HCT116 (cell line): ENCODE measurements at regions not wholly inside any gene's neighbourhood (a gene's known extent, or its start where the extent isn't known, plus 50 kb on each side); places are given as distances from the start of the nearest gene placed in this dataset.

Experiments used
- ATAC-seq: fragments of 200-7000 bp; cut with Tn5 transposase; 2 replicates; pipeline ENCODE4 v1.9.1; 2020; ENCODE audit warnings: mild to moderate bottlenecking, moderate library complexity
- BruUV-seq: library from RNA; stranded (reverse); fragments of 400-500 nt; replicated peaks from 2 replicates; lab custom pipeline; 2021; lab: Mats Ljungman, UMichigan
- CTCF ChIA-PET: fragments of 300-600 bp; sonication (Branson Sonifier 250); formaldehyde crosslinking; loops from one replicate; lab custom pipeline; 2021; ENCODE audit warnings: antibody characterized with exemption; lab: Charles Lee
- POLR2A ChIA-PET: fragments of 300-600, 350-600 bp; sonication (Branson Sonifier 250); formaldehyde crosslinking; loops from one replicate; lab custom pipeline; 2021; ENCODE audit warnings: antibody characterized with exemption; lab: Charles Lee
- RAD21 ChIA-PET, 2 experiments: fragments of 300-600 bp; sonication (Branson Sonifier 250); formaldehyde crosslinking; loops; one replicate each; lab custom pipeline; 2023; ENCODE audit warnings: low total read pairs in 2 of 2; ENCODE audit not compliant: uncharacterized antibody in 2 of 2, unreplicated experiment in 2 of 2, low non-redundant PET in 1 of 2; lab: Charles Lee
- DNase-seq: peaks from one replicate; pipeline ENCODE4 v3.0.0-alpha.2; 2010; ENCODE audit warnings: low read depth, low spot score
- H2AFZ ChIP-seq: fragments of 200-600 bp; shearing (Covaris generic), sonication (generic); 2 replicates; pipeline ENCODE4 v1.6.1; 2017; ENCODE audit warnings: low read depth, mixed run types, mixed read lengths, antibody characterized with exemption, low read length; ENCODE audit not compliant: poor library complexity, severe bottlenecking
- H3K27ac ChIP-seq: 2 replicates; pipeline ENCODE4 v1.5.1; 2012; ENCODE audit warnings: low read depth, low read length
- H3K27me3 ChIP-seq: fragments of 200-600 bp; sonication (generic); 2 replicates; pipeline ENCODE4 v1.6.1; 2016; ENCODE audit warnings: mixed run types, low read length, mixed read lengths; ENCODE audit not compliant: insufficient read depth
- H3K36me3 ChIP-seq, 2 experiments: fragments of 200-500 bp in 1 of 2; fragments of 200-600 bp in 1 of 2; sonication (Bioruptor generic) in 1 of 2; sonication (generic) in 1 of 2; 2 replicates each; pipeline versions ENCODE4 v1.5.1 to v1.6.1; 2014 to 2016; ENCODE audit warnings: low read length in 2 of 2, inconsistent platforms in 1 of 2, mixed read lengths in 1 of 2, mixed run types in 1 of 2; ENCODE audit not compliant: insufficient read depth in 2 of 2, control insufficient read depth in 1 of 2
- H3K4me1 ChIP-seq, 2 experiments: fragments of 200-600 bp in 1 of 2; sonication (generic) in 1 of 2; 2 replicates each; pipeline versions ENCODE4 v1.5.1 to v1.6.1; 2012 to 2017; ENCODE audit warnings: low read length in 2 of 2, inconsistent platforms in 1 of 2, mild to moderate bottlenecking in 1 of 2, mixed read lengths in 1 of 2, mixed run types in 1 of 2, moderate library complexity in 1 of 2; ENCODE audit not compliant: insufficient read depth in 2 of 2, control insufficient read depth in 1 of 2
- H3K4me2 ChIP-seq: fragments of 200-600 bp; sonication (generic); 2 replicates; pipeline ENCODE4 v1.6.1; 2017; ENCODE audit warnings: mixed run types, low read length, mixed read lengths
- H3K4me3 ChIP-seq, 2 experiments: fragments of 200-600 bp in 1 of 2; sonication (generic) in 1 of 2; replicated peaks in 1 of 2; 2 replicates each; pipeline ENCODE4 v1.5.1; 2011 to 2016; ENCODE audit warnings: low read length in 2 of 2, control low read depth in 1 of 2, low read depth in 1 of 2, mild to moderate bottlenecking in 1 of 2, mixed read lengths in 1 of 2, mixed run types in 1 of 2
- H3K79me2 ChIP-seq: fragments of 200-600 bp; sonication (generic); 2 replicates; pipeline ENCODE4 v1.6.1; 2017; ENCODE audit warnings: mild to moderate bottlenecking, mixed run types, low read length, moderate library complexity, mixed read lengths; ENCODE audit not compliant: insufficient read depth
- H3K9ac ChIP-seq: fragments of 200-600 bp; sonication (generic); 2 replicates; pipeline ENCODE4 v1.6.1; 2016; ENCODE audit warnings: low read length, mixed read lengths
- H3K9me2 ChIP-seq: fragments of 200-600 bp; sonication (generic), shearing (Covaris generic); 2 replicates; pipeline ENCODE4 v1.6.1; 2017; ENCODE audit warnings: mixed run types, mild to moderate bottlenecking, moderate library complexity; ENCODE audit not compliant: insufficient read depth
- H3K9me3 ChIP-seq, 2 experiments: fragments of 200-500 bp in 1 of 2; fragments of 200-600 bp in 1 of 2; sonication (Bioruptor generic) in 1 of 2; sonication (generic) in 1 of 2; 2 replicates each; pipeline ENCODE4 v1.6.1; 2014 to 2017; ENCODE audit warnings: low read length in 2 of 2, mixed read lengths in 2 of 2, inconsistent platforms in 1 of 2, low read depth in 1 of 2, mild to moderate bottlenecking in 1 of 2, mixed run types in 1 of 2, moderate library complexity in 1 of 2; ENCODE audit not compliant: control insufficient read depth in 1 of 2, insufficient read depth in 1 of 2
- H4K20me1 ChIP-seq: fragments of 200-600 bp; sonication (generic), shearing (Covaris generic); 2 replicates; pipeline ENCODE4 v1.6.1; 2017; ENCODE audit warnings: mixed run types, mild to moderate bottlenecking, moderate library complexity; ENCODE audit not compliant: insufficient read depth
- CBX3 ChIP-seq: IDR thresholded peaks from 2 replicates; pipeline ENCODE4 v1.6.1; 2012; ENCODE audit warnings: low read depth
- EZH2phosphoT487 ChIP-seq: fragments of 200-600 bp; IDR thresholded peaks from 2 replicates; pipeline ENCODE4 v1.6.1; 2018; ENCODE audit warnings: antibody characterized with exemption, borderline replicate concordance
- FOSL1 ChIP-seq: IDR thresholded peaks from 2 replicates; pipeline ENCODE4 v1.6.1; 2012; ENCODE audit warnings: low read depth
- POLR2A ChIP-seq: IDR thresholded peaks from 2 replicates; pipeline ENCODE4 v1.7.0; 2011; ENCODE audit warnings: borderline replicate concordance; ENCODE audit not compliant: insufficient read depth, insufficient read length; ENCODE audit errors: extremely low read depth
- POLR2AphosphoS5 ChIP-seq: IDR thresholded peaks from 2 replicates; pipeline ENCODE4 v1.6.1; 2011; ENCODE audit warnings: mild to moderate bottlenecking, low read depth, low read length, moderate library complexity
- RAD21 ChIP-seq: IDR thresholded peaks from 2 replicates; pipeline ENCODE4 v1.6.1; 2012; ENCODE audit warnings: low read depth, mild to moderate bottlenecking
- SP1 ChIP-seq: IDR thresholded peaks from 2 replicates; pipeline ENCODE4 v1.6.1; 2012; ENCODE audit warnings: low read depth
- SRF ChIP-seq: IDR thresholded peaks from 2 replicates; pipeline ENCODE4 v1.6.1; 2012; ENCODE audit warnings: low read depth
- TCF7L2 ChIP-seq: IDR thresholded peaks from 2 replicates; pipeline ENCODE4 v1.7.0; 2011; ENCODE audit warnings: borderline replicate concordance, inconsistent platforms; ENCODE audit not compliant: insufficient read depth, insufficient read length; ENCODE audit errors: extremely low read depth
- ZFX ChIP-seq: fragments of 450-650 bp; IDR thresholded peaks from 2 replicates; pipeline ENCODE4 v1.6.1; 2017
- ZNF274 ChIP-seq: fragments of 200-500 bp; sonication (Bioruptor generic); IDR thresholded peaks from 2 replicates; pipeline ENCODE4 v1.6.1; 2014; ENCODE audit warnings: mild to moderate bottlenecking, low read depth, low read length, inconsistent platforms
- intact Hi-C: fragments of 100-400 bp; cut with micrococcal nuclease; formaldehyde crosslinking; loops from 2 replicates; pipeline ENCODE4 v1.10.0; 2022
- TF ChIP-seq, protein P1 (sequence below): IDR thresholded peaks from 2 replicates; pipeline ENCODE4 v1.6.1; 2011; ENCODE audit warnings: mild to moderate bottlenecking, low read length, moderate library complexity; ENCODE audit not compliant: insufficient replicate concordance; ENCODE audit errors: extremely low read depth
- TF ChIP-seq, protein P2 (sequence below): IDR thresholded peaks from 2 replicates; pipeline ENCODE4 v1.6.1; 2012
- TF ChIP-seq, protein P3 (sequence below), 3 experiments: fragments of 200-600 bp in 1 of 3; sonication (generic) in 1 of 3; IDR thresholded peaks in 2 of 3; conservative IDR thresholded peaks in 1 of 3; 2 replicates each; pipeline ENCODE4 v1.5.1; 2012 to 2017; ENCODE audit warnings: low read depth in 2 of 3, low read length in 2 of 3, antibody characterized with exemption in 1 of 3, borderline replicate concordance in 1 of 3, control low read depth in 1 of 3, mild to moderate bottlenecking in 1 of 3, mixed read lengths in 1 of 3, mixed run types in 1 of 3, moderate library complexity in 1 of 3; ENCODE audit not compliant: insufficient read depth in 1 of 3

DNA sequence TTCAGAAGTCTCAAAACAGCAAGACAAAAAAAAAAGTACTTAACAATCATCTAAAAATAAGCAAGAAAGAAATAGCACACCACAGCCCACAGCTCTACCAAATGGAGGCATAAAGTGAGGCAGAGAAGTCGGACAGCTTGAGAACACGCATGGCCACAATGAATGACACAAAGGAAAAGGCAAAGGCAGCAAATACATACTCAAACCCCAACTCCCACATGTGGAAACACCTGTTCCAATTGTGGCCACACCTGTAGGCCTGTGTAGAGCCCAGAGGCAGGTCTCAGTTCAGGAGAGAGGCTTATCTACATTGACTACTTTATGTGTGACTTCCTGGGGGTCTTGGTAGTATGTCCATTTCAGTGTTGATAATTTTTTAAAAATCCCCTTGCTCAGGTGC is 543.5 kb downstream of the LMO4 start:
- Histone ChIP-seq H3K9me3 (no peaks in the 10 kb centered on the region), H3K36me3 (no peaks in the 10 kb centered on the region), H3K4me1 (peaks cover 0 to 7% of the 10 kb centered on the region in 2 experiments; a peak in 1 of 4 replicates), H3K9me2 (no peaks in the 10 kb centered on the region), H2AFZ (no peak overlapping the region), H3K4me3 (no peak overlapping the region), H3K4me2 (no peak overlapping the region), H3K9ac (no peak overlapping the region), H3K79me2 (no peaks in the 10 kb centered on the region), H3K27me3 (no peaks in the 10 kb centered on the region), H3K27ac (no peak overlapping the region), H4K20me1 (no peaks in the 10 kb centered on the region)
- CTCF ChIA-PET, result no interaction called here
- no TSS peak for BruUV-seq
- no peak for DNase-seq
- TF ChIP-seq, protein P1, sequence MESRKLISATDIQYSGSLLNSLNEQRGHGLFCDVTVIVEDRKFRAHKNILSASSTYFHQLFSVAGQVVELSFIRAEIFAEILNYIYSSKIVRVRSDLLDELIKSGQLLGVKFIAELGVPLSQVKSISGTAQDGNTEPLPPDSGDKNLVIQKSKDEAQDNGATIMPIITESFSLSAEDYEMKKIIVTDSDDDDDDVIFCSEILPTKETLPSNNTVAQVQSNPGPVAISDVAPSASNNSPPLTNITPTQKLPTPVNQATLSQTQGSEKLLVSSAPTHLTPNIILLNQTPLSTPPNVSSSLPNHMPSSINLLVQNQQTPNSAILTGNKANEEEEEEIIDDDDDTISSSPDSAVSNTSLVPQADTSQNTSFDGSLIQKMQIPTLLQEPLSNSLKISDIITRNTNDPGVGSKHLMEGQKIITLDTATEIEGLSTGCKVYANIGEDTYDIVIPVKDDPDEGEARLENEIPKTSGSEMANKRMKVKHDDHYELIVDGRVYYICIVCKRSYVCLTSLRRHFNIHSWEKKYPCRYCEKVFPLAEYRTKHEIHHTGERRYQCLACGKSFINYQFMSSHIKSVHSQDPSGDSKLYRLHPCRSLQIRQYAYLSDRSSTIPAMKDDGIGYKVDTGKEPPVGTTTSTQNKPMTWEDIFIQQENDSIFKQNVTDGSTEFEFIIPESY, result no peak
- TF ChIP-seq SP1, result no peak
- TF ChIP-seq EZH2phosphoT487, result no peak
- TF ChIP-seq ZFX, result no peak
- no peak for TF ChIP-seq SRF
- TF ChIP-seq TCF7L2, result no peak
- no peak for TF ChIP-seq FOSL1
- intact Hi-C loops, result no loop called here
- RAD21 ChIA-PET, result no interaction called here
- ATAC-seq, result no peak
- POLR2A ChIA-PET, result no interaction called here

DNA sequence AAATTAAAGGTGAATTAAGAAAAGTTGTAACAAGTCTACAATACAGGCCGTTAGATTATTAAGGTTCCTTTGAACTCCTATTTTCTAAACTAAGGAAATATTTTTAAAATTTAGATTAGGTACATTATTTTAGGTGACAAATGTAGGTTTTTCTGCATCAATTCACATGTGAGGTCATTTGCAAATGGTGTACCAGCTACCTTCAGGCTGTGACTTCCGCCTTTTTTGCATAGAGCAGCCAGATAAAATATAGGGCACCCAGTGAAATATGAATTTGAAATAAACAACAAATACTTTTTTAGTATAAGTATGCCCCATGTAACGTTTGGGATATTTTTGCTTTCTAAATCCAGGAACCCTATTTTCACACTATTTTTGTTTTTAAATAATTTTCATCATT is 544.0 kb downstream of the LMO4 start:
- Histone ChIP-seq H4K20me1 (no peaks in the 10 kb centered on the region), H3K27me3 (no peaks in the 10 kb centered on the region), H3K4me2 (no peak overlapping the region), H3K79me2 (no peaks in the 10 kb centered on the region), H3K4me3 (no peak overlapping the region), H3K36me3 (no peaks in the 10 kb centered on the region), H3K4me1 (peaks cover 0 to 7% of the 10 kb centered on the region in 2 experiments; a peak in 1 of 4 replicates), H3K27ac (no peak overlapping the region), H3K9me3 (no peaks in the 10 kb centered on the region), H3K9ac (no peak overlapping the region), H3K9me2 (no peaks in the 10 kb centered on the region), H2AFZ (no peak overlapping the region)
- ChIA-PET POLR2A (no interaction called here), CTCF (no interaction called here), RAD21 (no interaction called here)
- BruUV-seq, result no TSS peak
- ATAC-seq (no peak), DNase-seq (no peak)
- intact Hi-C loops, result no loop called here
- no peak for TF ChIP-seq RAD21
- TF ChIP-seq, protein P2, sequence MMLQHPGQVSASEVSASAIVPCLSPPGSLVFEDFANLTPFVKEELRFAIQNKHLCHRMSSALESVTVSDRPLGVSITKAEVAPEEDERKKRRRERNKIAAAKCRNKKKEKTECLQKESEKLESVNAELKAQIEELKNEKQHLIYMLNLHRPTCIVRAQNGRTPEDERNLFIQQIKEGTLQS, result no peak
- no peak for TF ChIP-seq SRF
- no peak for TF ChIP-seq ZFX
- no peak for TF ChIP-seq CBX3
- no peak for TF ChIP-seq SP1
- TF ChIP-seq POLR2A, result no peak
- TF ChIP-seq ZNF274, result no peak
- TF ChIP-seq POLR2AphosphoS5, result no peak
- TF ChIP-seq, protein P3, sequence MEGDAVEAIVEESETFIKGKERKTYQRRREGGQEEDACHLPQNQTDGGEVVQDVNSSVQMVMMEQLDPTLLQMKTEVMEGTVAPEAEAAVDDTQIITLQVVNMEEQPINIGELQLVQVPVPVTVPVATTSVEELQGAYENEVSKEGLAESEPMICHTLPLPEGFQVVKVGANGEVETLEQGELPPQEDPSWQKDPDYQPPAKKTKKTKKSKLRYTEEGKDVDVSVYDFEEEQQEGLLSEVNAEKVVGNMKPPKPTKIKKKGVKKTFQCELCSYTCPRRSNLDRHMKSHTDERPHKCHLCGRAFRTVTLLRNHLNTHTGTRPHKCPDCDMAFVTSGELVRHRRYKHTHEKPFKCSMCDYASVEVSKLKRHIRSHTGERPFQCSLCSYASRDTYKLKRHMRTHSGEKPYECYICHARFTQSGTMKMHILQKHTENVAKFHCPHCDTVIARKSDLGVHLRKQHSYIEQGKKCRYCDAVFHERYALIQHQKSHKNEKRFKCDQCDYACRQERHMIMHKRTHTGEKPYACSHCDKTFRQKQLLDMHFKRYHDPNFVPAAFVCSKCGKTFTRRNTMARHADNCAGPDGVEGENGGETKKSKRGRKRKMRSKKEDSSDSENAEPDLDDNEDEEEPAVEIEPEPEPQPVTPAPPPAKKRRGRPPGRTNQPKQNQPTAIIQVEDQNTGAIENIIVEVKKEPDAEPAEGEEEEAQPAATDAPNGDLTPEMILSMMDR (IDR thresholded peaks at IDR 0.05 in 2 of 3, conservative IDR thresholded peaks at IDR 0.05 in 1 of 3; ENCODE audit: borderline replicate concordance in 1 of 3, insufficient read depth in 1 of 3, low read depth in 2 of 3, low read length in 2 of 3), result no peak
- TF ChIP-seq TCF7L2, result no peak
- TF ChIP-seq, protein P1, result no peak
